ENCODE measurements at regions not wholly inside any gene's neighbourhood (a gene's known extent, or its start where the extent isn't known, plus 50 kb on each side); places are given as distances from the start of the nearest gene placed in this dataset.

DNA sequence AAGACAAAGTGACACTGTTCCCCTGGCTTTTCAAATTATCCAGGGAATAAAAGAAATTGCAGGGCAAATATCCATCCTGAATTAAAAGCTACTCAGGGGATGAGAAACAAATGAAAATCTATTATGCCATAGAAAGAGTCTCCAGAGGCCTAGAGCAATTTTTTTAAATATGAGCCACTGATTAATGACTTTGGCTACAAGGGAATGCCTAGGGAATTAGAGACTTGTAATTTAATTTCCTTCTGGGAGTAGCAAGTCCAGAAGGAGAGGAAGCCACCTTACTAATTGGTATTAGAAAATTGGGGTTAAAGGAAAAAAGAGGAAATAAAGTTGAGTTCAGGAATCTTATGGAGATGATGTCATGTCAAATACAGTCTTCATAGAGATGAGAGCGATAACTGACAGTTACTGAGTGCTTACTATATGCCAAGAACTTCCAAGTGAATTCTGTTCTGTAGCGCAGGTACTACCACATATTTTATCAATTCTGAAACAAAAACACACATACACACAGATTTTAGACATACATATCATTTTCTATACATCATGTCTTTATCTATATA is 304.4 kb downstream of the DUSP6 start:
- Histone ChIP-seq H3F3A (ENCODE audit: insufficient read depth, low read length, poor library complexity, severe bottlenecking) (no peaks in the 10 kb centered on the region), H3K79me2 (replicated peaks; ENCODE audit: insufficient read depth, low read length) (no peaks in the 10 kb centered on the region), H3K4me3 (ENCODE audit: low read length) (no peak overlapping the region), H3K27me3 (ENCODE audit: insufficient read depth, low read depth, low read length) (no peaks in the 10 kb centered on the region), H3K9me3 (ENCODE audit: low read length) (no peaks in the 10 kb centered on the region), H3K9me2 (ENCODE audit: insufficient read depth, low read length) (no peaks in the 10 kb centered on the region), H3K36me3 (ENCODE audit: insufficient read depth, low read length) (no peaks in the 10 kb centered on the region), H3K4me2 (ENCODE audit: low read length) (no peak overlapping the region), H3K9ac (ENCODE audit: low read length) (no peak overlapping the region), H3K27ac (ENCODE audit: low read length) (no peak overlapping the region), H2AFZ (ENCODE audit: low read depth, low read length) (no peak overlapping the region), H4K20me1 (ENCODE audit: insufficient read depth) (no peaks in the 10 kb centered on the region)
- no peak for TF ChIP-seq RAD21 (conservative IDR thresholded peaks at IDR 0.05)
- TF ChIP-seq SMC3 (conservative IDR thresholded peaks at IDR 0.05; ENCODE audit: poor library complexity) = no peak
- TF ChIP-seq EP300 (conservative IDR thresholded peaks at IDR 0.05; ENCODE audit: poor library complexity, severe bottlenecking) = no peak
- no peak for TF ChIP-seq EZH2 (IDR thresholded peaks at IDR 0.05; ENCODE audit: borderline replicate concordance, insufficient read depth, low read length, poor library complexity, severe bottlenecking)

- no peaks in the 10 kb centered on the region for H3K27me3 ChIP-seq (ENCODE audit: insufficient read depth, low read depth, low read length)
- no peak for TF ChIP-seq SMC3 (conservative IDR thresholded peaks at IDR 0.05; ENCODE audit: poor library complexity)
- no peak for TF ChIP-seq POLR2AphosphoS5 (IDR thresholded peaks at IDR 0.05)
- no peak for TF ChIP-seq EZH2 (IDR thresholded peaks at IDR 0.05; ENCODE audit: borderline replicate concordance, insufficient read depth, low read length, poor library complexity, severe bottlenecking)
- no peak for TF ChIP-seq REST (IDR thresholded peaks at IDR 0.05; ENCODE audit: borderline replicate concordance)
- no peak for TF ChIP-seq EP300 (conservative IDR thresholded peaks at IDR 0.05; ENCODE audit: poor library complexity, severe bottlenecking)
- TF ChIP-seq MXI1 (conservative IDR thresholded peaks at IDR 0.05; ENCODE audit: poor library complexity, severe bottlenecking) = no peak
- TF ChIP-seq RAD21 (conservative IDR thresholded peaks at IDR 0.05) = no peak
- no peak for TF ChIP-seq TAF1 (IDR thresholded peaks at IDR 0.05; ENCODE audit: low read depth)
- TF ChIP-seq CTCF (IDR thresholded peaks at IDR 0.05; ENCODE audit: poor library complexity, severe bottlenecking) = no peak
Measured at GRCh38 chr12:89041078-89041477, 311.2 kb downstream of the DUSP6 start.

More at GRCh38 chr12:89041078-89041477, 311.2 kb downstream of the DUSP6 start:
- H3K4me2 ChIP-seq (ENCODE audit: low read length) = no peak overlapping the region
- H2AFZ ChIP-seq (ENCODE audit: low read depth, low read length) = no peak overlapping the region
- H3K36me3 ChIP-seq (ENCODE audit: insufficient read depth, low read length) = no peaks in the 10 kb centered on the region
- no peak overlapping the region for H3K4me3 ChIP-seq (ENCODE audit: low read length)
- no peak overlapping the region for H3K9ac ChIP-seq (ENCODE audit: low read length)
- no peak overlapping the region for H3K27ac ChIP-seq (ENCODE audit: low read length)
- no peaks in the 10 kb centered on the region for H3K9me3 ChIP-seq (ENCODE audit: low read length)
- no peaks in the 10 kb centered on the region for H3K9me2 ChIP-seq (ENCODE audit: insufficient read depth, low read length)
- no peaks in the 10 kb centered on the region for H3F3A ChIP-seq (ENCODE audit: insufficient read depth, low read length, poor library complexity, severe bottlenecking)
- H4K20me1 ChIP-seq (ENCODE audit: insufficient read depth) = no peaks in the 10 kb centered on the region
- no peaks in the 10 kb centered on the region for H3K79me2 ChIP-seq (replicated peaks; ENCODE audit: insufficient read depth, low read length)
